Type B pancreatic cell (in vitro differentiated cells): ENCODE measurements at regions not wholly inside any gene's neighbourhood (a gene's known extent, or its start where the extent isn't known, plus 50 kb on each side); places are given as distances from the start of the nearest gene placed in this dataset.

Source experiments
- DNase-seq: peaks from one replicate; pipeline ENCODE4 v3.0.0; 2021; ENCODE audit warnings: mixed read lengths; ENCODE audit not compliant: unreplicated experiment; ENCODE audit errors: extremely low spot score
- H3K27ac Mint-ChIP-seq: 2 replicates; pipeline ENCODE4 v1.8.0; 2021; ENCODE audit warnings: mild to moderate bottlenecking, mixed read lengths
- H3K27me3 Mint-ChIP-seq: 2 replicates; pipeline ENCODE4 v1.8.0; 2021; ENCODE audit warnings: mixed read lengths
- H3K36me3 Mint-ChIP-seq: 2 replicates; pipeline ENCODE4 v1.8.0; 2021; ENCODE audit warnings: mixed read lengths
- H3K4me1 Mint-ChIP-seq: one replicate; pipeline ENCODE4 v1.8.0; 2021; ENCODE audit warnings: mixed read lengths; ENCODE audit not compliant: unreplicated experiment
- H3K4me3 Mint-ChIP-seq: 2 replicates; pipeline ENCODE4 v1.8.0; 2021; ENCODE audit warnings: mild to moderate bottlenecking, mixed read lengths
- H3K9me3 Mint-ChIP-seq: 2 replicates; pipeline ENCODE4 v1.8.0; 2021; ENCODE audit warnings: mixed read lengths
- TF ChIP-seq, protein P1 (sequence below): fragments of 200-600 bp; sonication (generic); conservative IDR thresholded peaks from 2 replicates; pipeline ENCODE4 v1.5.0; 2021; ENCODE audit warnings: antibody characterized with exemption, mild to moderate bottlenecking

DNA sequence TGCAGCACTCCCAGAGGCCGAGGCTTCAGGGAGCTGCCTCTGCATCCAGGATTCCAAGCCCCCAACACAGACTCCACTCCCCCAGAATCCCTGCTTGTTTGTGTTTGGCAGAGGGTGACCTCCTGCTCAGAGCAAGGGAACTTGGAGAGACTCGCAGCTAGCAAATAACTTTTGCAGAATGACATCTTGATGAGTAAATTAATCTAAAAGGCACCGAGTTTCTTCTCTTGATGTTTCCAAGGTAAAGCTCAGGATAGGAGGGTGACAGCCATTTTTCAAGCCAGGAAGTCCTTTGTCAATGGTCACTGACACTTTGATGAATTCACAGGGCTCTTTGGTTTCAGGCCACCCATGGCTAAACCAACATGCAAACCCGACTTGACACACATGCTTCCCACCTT, 523.0 kb downstream of the NTRK3 start:
- no peak overlapping the region for H3K27ac Mint-ChIP-seq

DNA sequence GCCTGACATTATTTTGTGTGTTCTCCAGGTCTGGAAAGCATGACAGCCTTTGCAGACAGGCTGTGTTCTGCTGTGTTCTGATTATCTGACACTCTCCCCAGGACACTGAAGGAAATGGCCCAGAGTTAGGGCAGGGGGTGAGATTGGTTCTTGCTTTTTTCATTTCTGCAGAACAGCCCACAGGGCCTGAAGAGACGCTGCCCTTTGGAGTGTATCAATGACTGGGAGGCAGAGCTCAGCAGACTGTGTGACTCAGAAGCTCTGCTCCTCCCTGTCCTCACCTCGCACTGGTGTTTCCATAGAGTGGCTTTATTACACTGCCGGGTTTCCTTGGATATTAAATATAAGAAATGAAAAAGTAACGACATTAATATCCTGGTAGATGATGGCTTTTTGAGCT, 523.6 kb downstream of the NTRK3 start:
- no peaks in the 10 kb centered on the region for H3K9me3 Mint-ChIP-seq
- no peaks in the 10 kb centered on the region for H3K36me3 Mint-ChIP-seq
- no peak overlapping the region for H3K27ac Mint-ChIP-seq
- H3K27me3 Mint-ChIP-seq = peaks cover 12% of the 10 kb centered on the region
- no peak for DNase-seq
- H3K4me3 Mint-ChIP-seq = no peak overlapping the region
- TF ChIP-seq, protein P1, sequence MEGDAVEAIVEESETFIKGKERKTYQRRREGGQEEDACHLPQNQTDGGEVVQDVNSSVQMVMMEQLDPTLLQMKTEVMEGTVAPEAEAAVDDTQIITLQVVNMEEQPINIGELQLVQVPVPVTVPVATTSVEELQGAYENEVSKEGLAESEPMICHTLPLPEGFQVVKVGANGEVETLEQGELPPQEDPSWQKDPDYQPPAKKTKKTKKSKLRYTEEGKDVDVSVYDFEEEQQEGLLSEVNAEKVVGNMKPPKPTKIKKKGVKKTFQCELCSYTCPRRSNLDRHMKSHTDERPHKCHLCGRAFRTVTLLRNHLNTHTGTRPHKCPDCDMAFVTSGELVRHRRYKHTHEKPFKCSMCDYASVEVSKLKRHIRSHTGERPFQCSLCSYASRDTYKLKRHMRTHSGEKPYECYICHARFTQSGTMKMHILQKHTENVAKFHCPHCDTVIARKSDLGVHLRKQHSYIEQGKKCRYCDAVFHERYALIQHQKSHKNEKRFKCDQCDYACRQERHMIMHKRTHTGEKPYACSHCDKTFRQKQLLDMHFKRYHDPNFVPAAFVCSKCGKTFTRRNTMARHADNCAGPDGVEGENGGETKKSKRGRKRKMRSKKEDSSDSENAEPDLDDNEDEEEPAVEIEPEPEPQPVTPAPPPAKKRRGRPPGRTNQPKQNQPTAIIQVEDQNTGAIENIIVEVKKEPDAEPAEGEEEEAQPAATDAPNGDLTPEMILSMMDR = no peak
- peaks cover 32% of the 10 kb centered on the region for H3K4me1 Mint-ChIP-seq

More for the DNA sequence above, 523.0 kb downstream of the NTRK3 start:
- Mint-ChIP-seq H3K9me3 (no peaks in the 10 kb centered on the region), H3K27me3 (peaks cover 8% of the 10 kb centered on the region), H3K4me1 (peaks cover 32% of the 10 kb centered on the region), H3K36me3 (no peaks in the 10 kb centered on the region), H3K4me3 (no peak overlapping the region)
- TF ChIP-seq, protein P1 = no peak
- no peak for DNase-seq

DNA sequence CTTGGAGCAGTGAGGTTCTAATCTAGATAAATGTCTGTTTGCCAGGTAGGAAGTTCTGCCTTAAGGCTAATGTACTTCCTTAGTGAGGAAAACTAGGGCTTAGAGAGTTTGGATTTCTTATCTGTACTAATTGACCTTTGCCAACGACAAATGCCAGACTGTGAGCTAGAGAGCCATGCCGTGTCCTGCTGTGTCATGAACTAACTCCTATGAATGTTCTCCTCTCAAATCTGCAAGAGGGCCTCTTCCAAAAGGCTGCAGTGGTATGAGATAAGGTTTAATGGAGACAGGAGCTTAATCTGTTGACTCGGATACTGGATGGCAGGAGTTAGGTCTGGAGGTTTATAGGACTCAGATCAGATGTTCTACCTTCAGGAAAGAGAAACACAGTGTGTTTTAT, 524.9 kb downstream of the NTRK3 start:
- Mint-ChIP-seq H3K4me1 (peaks cover 31% of the 10 kb centered on the region), H3K36me3 (no peaks in the 10 kb centered on the region), H3K4me3 (no peak overlapping the region), H3K27ac (no peak overlapping the region), H3K27me3 (peaks cover 17% of the 10 kb centered on the region), H3K9me3 (no peaks in the 10 kb centered on the region)
- TF ChIP-seq, protein P1 = no peak
- DNase-seq = no peak

DNA sequence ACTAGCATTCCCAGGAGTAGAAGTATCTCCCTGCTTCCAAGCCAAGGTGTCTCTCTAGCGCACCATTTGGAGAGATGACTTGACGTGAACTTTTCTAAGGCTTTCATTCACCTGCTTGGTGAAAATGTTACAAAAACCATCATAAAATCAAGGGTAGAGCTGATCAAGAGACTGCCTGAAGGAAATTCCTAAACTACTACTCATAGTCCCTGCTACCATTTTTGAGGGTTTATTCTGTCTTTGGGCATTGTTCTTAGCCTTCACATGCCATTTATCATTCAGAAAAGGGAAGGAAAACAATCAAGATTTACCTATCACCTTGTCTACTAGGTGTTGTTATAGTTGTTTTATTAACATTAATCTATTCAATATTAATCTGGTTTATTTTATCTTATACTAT, 525.8 kb downstream of the NTRK3 start:
- H3K4me1 Mint-ChIP-seq = peaks cover 24% of the 10 kb centered on the region
- H3K27ac Mint-ChIP-seq = no peak overlapping the region
- no peak overlapping the region for H3K4me3 Mint-ChIP-seq
- no peaks in the 10 kb centered on the region for H3K9me3 Mint-ChIP-seq
- peaks cover 21% of the 10 kb centered on the region for H3K27me3 Mint-ChIP-seq
- TF ChIP-seq, protein P1 = no peak
- H3K36me3 Mint-ChIP-seq = no peaks in the 10 kb centered on the region
- DNase-seq = no peak

GRCh38 chr15:87728998-87729397, 527.5 kb downstream of the NTRK3 start:
- no peak for DNase-seq
- peaks cover 16% of the 10 kb centered on the region for H3K4me1 Mint-ChIP-seq
- no peaks in the 10 kb centered on the region for H3K36me3 Mint-ChIP-seq
- no peaks in the 10 kb centered on the region for H3K9me3 Mint-ChIP-seq
- H3K27me3 Mint-ChIP-seq = peaks cover 17% of the 10 kb centered on the region
- no peak overlapping the region for H3K4me3 Mint-ChIP-seq
- H3K27ac Mint-ChIP-seq = no peak overlapping the region
- TF ChIP-seq, protein P1 = no peak

DNA sequence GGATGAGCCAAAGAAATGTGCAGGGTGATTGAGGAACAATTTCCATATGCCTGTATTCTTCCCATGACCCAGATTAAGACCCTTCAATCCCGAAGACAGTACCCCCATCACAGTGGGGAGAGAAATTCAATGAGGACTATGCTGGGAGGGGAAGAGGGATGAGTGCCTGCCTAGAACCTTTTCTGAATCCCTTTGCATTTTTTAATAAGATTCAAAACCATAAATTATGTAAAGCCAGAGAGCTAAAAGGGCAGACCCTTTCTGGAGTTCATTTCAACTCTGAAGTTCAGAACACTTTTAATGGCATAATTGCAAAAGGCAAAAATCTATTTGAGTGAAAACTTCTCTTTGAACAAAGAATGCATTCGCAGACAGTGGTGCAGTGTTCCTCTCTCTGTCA, 529.5 kb downstream of the NTRK3 start:
- H3K4me1 Mint-ChIP-seq = peaks cover 17% of the 10 kb centered on the region
- H3K4me3 Mint-ChIP-seq = no peak overlapping the region
- no peak overlapping the region for H3K27ac Mint-ChIP-seq
- no peak for DNase-seq
- TF ChIP-seq, protein P1 = no peak
- peaks cover 21% of the 10 kb centered on the region for H3K27me3 Mint-ChIP-seq
- no peaks in the 10 kb centered on the region for H3K36me3 Mint-ChIP-seq
- no peaks in the 10 kb centered on the region for H3K9me3 Mint-ChIP-seq
